GM12892 (cell line): ENCODE measurements at regions not wholly inside any gene's neighbourhood (a gene's known extent, or its start where the extent isn't known, plus 50 kb on each side); places are given as distances from the start of the nearest gene placed in this dataset.

Source experiments
- DNase-seq: peaks from one replicate; pipeline ENCODE4 v3.0.0; 2011; ENCODE audit not compliant: insufficient read length
- FAIRE-seq: peaks from 2 replicates; lab custom pipeline; 2011; peaks lifted over from hg19 to GRCh38; lab: Jason Lieb, UNC
- POLR2A ChIP-seq: IDR thresholded peaks from 2 replicates; pipeline ENCODE4 v1.6.1; 2011; ENCODE audit warnings: low read depth, low read length, control low read depth
- POLR2AphosphoS5 ChIP-seq: IDR thresholded peaks from 2 replicates; pipeline ENCODE4 v1.6.1; 2011; ENCODE audit warnings: low read depth, low read length, control low read depth
- TAF1 ChIP-seq: IDR thresholded peaks from 2 replicates; pipeline ENCODE4 v1.6.1; 2011; ENCODE audit warnings: low read depth, mild to moderate bottlenecking, control low read depth, low read length, borderline replicate concordance

- FAIRE-seq (no peak), DNase-seq (no peak)
- TF ChIP-seq TAF1 (no peak), POLR2AphosphoS5 (no peak), POLR2A (no peak)
Measured at GRCh38 chr13:40016953-40017660, 361.6 kb downstream of the COG6 start.

DNA sequence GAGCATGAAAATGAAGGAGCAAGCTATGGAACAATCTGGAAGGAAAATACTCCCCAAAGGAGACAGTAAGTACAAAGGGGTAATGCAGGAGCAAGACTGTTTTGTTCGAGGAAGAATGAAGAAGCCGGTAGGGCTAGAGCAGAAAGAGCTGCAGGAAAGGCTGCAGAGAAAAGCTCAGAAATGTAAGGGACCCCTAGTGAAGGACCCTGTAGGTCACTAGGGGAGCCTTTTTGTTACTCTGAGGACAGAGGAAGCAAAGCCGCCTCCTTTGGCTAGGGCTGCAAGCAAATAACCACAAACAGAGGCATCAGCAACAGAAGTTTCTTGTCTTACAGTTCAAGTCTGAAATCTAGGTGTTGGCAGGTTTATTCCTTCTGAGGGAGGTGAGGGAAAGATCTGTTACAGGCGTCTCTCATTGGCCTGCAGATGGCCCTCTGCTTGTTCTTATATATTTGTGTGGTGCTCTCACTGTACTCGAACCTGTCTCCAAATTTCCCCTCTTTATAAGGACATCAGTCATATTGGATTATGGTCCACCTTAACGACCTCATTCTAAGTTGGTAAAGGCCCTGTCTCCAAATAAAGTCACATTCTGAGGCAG lies 362.3 kb downstream of the COG6 start:
- FAIRE-seq: no peak
- DNase-seq: no peak
- TF ChIP-seq TAF1: no peak
- TF ChIP-seq POLR2A: no peak
- no peak for TF ChIP-seq POLR2AphosphoS5

DNA sequence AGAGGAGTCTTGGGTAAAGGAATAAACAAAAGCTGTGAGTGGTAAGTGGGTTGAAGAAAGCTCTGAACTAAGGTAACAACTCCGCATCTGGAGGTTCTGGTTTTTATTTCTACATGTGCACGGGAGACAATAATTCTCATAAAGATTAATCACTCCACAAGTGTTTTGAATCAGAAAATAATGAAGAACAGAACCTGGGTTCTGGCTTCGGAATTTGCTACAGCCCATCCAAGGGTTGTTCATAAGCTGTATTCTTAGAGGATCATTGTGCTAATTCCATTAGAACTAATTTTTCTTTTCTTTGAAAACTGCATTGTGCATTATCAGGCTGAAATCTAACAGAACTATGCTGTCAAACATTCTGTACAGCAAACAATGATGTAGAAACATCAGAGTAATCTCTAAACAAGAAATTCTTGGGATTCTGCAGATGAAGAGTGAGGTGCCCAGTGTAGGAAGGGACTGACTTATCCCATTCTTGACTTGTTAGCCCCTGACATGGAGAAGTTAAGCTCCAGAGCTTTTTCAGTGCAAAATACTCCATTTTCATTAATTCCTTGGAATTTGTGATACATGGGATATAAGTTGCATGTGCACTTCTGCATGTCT lies 368.2 kb downstream of the COG6 start:
- TF ChIP-seq POLR2A (no peak), POLR2AphosphoS5 (no peak), TAF1 (no peak)
- DNase-seq: no peak
- FAIRE-seq: no peak

GRCh38 chr13:40024204-40024966 lies 368.9 kb downstream of the COG6 start:
- TF ChIP-seq POLR2AphosphoS5 (no peak), POLR2A (no peak), TAF1 (no peak)
- DNase-seq (no peak), FAIRE-seq (no peak)

DNA sequence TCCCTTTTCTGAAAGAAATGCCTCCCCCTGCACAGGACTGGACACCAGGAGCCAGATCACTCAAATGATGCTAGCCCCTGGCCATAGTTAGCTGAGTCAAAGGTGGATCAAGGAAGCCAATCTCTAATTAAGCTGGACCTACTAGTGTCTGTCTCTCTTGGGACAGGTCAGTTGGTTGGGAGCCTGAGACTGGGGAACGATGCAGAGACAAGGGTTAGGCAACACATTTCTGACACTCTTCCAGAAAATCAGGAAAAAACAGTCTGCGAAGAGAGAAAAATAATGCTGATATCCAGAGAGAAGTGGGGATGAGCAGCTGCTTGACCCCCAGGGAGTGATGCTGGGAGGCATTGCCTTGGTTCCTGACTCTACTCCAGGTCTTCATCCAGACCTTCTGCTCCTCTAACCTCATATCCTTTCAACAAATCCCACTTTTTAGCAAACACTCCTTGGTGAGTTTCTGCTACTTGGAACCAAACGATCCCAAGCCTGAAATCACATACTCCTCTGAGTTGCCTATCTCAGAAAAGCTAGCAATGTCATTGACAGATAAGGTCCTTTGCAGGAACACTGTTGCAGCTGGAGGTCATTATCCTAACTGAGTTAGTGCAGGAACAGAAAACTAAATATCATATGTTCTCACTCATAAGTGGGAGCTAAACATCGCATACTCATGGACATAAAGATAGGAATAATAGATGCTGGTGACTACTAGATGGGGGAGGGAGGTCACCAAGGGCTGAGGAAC lies 369.7 kb downstream of the COG6 start:
- no peak for TF ChIP-seq POLR2AphosphoS5
- TF ChIP-seq TAF1: no peak
- no peak for TF ChIP-seq POLR2A
- no peak for DNase-seq
- no peak for FAIRE-seq

DNA sequence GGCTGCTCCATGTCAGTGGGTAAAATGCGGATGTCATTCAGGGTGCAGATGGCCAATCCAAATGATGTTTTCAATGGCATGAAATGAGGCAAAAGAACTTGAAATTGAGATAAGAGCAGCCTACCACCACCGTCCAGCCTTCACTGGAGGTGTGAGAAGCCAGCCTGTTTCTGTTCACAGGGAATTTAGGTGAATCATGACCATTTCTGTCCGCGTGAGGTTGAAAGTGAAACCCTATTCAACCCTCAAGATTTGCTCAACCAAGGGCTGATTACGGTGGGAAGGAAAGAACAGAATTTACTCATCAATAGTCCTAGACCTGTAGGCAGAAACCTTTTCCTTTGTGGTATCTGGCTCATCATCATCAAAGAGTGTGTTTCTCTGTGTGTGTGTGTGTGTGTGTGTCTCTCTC lies 370.7 kb downstream of the COG6 start:
- DNase-seq: peak; percentile 29
- FAIRE-seq: peak; percentile 91
- TF ChIP-seq TAF1: no peak
- no peak for TF ChIP-seq POLR2AphosphoS5

DNA sequence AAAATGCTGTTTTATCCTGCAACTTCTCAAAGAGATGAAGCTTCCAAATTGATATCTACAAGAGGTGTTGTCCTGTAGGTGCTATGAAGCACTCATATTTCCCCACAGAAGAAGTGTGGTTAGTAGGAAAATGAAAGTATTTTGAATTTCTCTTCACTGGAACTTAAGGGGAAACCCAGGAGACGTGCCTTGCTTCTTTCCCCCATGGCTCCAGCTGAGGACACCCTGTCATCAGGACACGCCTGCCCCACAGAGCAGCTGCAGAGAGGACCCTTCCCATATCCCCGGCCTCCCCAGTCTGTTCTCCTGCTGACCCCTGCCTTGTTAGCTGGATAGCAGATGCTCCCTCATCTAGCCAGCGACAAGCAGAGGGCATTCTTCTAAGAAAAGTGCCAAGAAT lies 371.3 kb downstream of the COG6 start:
- no peak for DNase-seq
- no peak for FAIRE-seq
- TF ChIP-seq TAF1: no peak
- TF ChIP-seq POLR2A: no peak
- no peak for TF ChIP-seq POLR2AphosphoS5

GRCh38 chr13:40028446-40028845 lies 373.0 kb downstream of the COG6 start:
- TF ChIP-seq POLR2A (no peak), TAF1 (no peak), POLR2AphosphoS5 (no peak)
- DNase-seq (no peak), FAIRE-seq (no peak)

GRCh38 chr13:40031031-40031430 lies 375.6 kb downstream of the COG6 start:
- TF ChIP-seq TAF1: no peak
- no peak for TF ChIP-seq POLR2AphosphoS5
- DNase-seq: no peak
- peak; percentile 14 for FAIRE-seq

- no peak for TF ChIP-seq POLR2A
- TF ChIP-seq POLR2AphosphoS5: no peak
- TF ChIP-seq TAF1: no peak
- FAIRE-seq: no peak
- no peak for DNase-seq
Measured at GRCh38 chr13:40039061-40039460, 383.6 kb downstream of the COG6 start.

GRCh38 chr13:40042991-40043390 lies 387.5 kb downstream of the COG6 start:
- TF ChIP-seq POLR2AphosphoS5 (no peak), TAF1 (no peak), POLR2A (no peak)
- DNase-seq (no peak), FAIRE-seq (no peak)
